Posterior cingulate gyrus (tissue), 11 donors: ENCODE measurements at regions not wholly inside any gene's neighbourhood (a gene's known extent, or its start where the extent isn't known, plus 50 kb on each side); places are given as distances from the start of the nearest gene placed in this dataset.

Source experiments
- DNase-seq, 10 donors: peaks; one replicate each; pipeline versions ENCODE4 v3.0.0 to v3.0.0-alpha.2; 2020 to 2021; ENCODE audit warnings: mixed read lengths in 3 of 10
- intact Hi-C: fragments of 100-400 bp; cut with DNase I; formaldehyde crosslinking; loops from one replicate; pipeline ENCODE4 v1.15.1; 2023

GRCh38 chr2:138212434-138212833, 248.2 kb downstream of the HNMT start:
- intact Hi-C loops, result no loop called here
- no peak for DNase-seq

DNA sequence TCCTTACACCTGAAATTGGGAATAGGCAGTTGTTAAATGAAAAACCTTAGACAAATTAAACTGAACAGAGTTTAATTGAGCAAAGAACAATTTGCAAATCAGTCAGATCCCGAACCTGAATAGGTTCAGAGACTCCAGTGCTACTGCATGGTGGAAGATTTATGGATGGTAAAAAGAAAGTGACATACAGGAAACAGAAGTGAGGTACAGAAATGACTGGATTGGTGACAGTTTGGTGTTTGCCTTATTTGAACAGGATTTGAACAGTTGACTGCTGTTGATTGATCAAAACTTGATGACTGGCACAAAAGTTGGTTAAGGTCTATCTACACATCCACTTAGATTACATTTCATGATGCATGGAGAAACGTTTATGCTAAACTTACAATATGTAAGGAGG, 248.8 kb downstream of the HNMT start:
- intact Hi-C loops, result no loop called here
- no peak for DNase-seq

DNA sequence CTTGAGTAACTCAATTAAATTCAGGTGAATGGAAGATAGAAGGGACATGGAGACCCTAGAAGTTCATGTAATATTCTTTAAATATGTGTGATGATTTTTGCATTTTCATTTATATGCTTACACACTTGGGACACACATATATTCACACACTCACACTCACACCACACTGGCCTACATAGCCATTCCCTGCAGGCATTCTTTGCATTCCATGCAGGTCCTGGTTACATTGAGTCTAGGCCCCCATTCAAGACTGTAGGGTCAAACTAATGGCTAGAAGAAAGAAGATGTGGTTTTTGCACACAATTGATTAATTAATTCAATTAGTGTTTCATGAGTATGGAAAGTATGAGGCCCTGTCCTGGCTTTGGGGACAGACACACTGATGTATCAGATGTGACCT, 249.4 kb downstream of the HNMT start:
- intact Hi-C loops, result no loop called here
- no peak for DNase-seq

DNA sequence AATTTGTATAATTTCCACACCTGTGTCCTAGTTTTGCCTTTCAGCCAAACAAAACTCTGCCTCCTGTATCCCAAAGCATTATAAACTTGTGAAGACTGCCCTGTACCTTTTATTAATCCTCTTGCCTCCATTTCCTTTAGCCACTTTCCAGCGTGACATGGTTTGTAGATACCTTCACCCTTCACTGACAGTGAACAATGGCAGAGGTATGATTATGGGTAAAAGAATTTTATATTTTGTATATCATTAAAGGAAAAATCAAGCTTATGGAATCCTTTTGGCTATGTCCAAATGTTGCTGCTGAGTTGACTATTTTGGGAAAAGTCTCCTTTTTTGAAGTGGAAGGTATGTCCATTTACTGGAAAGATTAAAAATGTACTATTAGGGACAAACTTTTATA, 251.7 kb downstream of the HNMT start:
- DNase-seq, result no peak
- intact Hi-C loops, result no loop called here

- no peak for DNase-seq
- intact Hi-C loops, result no loop called here
Observed at GRCh38 chr2:138217975-138218374, 253.7 kb downstream of the HNMT start.

DNA sequence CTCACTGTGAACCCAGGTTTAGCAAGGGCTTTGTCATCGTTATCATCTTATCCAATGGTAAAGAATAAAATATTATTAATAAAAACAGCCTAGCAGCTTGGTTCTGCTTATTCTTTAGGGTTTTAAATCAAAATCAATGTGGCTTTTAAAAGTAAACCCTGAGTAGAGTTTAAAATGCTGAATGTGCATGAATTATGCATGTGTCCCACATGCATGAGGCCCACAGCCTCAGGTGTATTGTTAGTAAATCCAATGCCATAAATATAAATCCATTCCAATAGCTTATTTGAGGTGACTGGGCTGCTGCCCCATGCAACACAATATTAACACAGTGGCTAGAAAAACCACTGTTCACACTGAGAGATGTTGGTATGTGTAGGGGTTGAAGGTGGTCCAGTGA, 254.1 kb downstream of the HNMT start:
- DNase-seq, result no peak
- intact Hi-C loops, result no loop called here

- DNase-seq, result no peak
- intact Hi-C loops, result no loop called here
Observed at GRCh38 chr2:138219961-138220360, 255.7 kb downstream of the HNMT start.

DNA sequence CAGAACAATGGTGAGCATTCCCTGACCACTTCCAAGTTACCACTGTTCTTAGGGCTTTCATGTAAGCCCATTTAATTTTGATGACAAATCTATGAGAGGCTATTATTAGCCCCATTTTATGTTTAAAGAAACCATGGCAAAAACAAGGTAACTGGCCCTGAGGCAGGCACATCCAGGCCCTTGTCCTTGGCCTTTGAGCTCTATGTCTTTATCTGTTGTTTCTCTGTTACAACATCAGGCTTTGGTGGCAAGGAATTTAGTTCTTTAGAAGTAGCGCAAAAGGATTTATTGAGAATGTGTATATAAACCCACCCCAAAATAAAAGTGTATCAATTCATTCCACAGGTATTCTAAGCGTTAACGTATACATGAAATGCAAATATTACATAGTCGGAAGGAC, 257.1 kb downstream of the HNMT start:
- intact Hi-C loops, result no loop called here
- DNase-seq, result no peak

DNA sequence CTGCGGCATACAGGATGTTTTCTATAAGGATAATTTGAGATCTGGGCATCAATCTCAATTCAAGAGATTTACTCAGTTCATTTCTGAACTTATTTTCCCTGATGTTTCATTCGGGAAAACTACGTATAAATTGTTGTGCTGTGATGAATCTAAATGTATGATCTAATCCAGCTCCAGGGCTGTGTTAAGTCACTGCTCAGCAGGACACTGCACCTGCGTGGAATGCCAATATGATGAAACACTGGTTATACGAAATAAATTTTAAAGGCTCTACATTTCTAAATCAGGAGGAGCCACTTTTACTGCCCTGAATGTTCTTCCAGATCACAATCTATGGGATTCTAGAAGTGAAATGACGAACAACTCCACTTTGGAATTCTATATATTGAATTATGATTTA, 259.0 kb downstream of the HNMT start:
- DNase-seq, result no peak
- intact Hi-C loops, result no loop called here

GRCh38 chr2:138227195-138227594, 262.9 kb downstream of the HNMT start:
- DNase-seq, result no peak
- intact Hi-C loops, result no loop called here

DNA sequence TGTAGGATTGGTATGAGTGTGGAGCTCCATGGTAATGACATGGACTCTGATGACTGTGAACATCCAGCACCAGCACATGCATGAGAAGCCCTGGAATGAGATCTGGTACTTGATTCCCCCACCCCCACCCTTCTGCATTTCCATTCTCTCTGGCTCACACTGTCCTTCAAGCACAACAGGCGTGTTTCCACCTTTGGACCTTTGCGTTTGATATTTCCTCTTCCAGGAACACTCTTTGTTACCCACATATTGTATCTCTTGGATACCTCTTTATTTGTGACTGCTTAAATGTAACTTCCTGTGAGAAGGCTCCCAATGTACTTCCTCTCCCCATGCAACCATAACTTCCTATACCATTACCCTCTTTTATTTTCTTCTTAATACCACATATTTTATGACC, 263.8 kb downstream of the HNMT start:
- DNase-seq, result no peak
- intact Hi-C loops, result no loop called here

- DNase-seq, result no peak
- intact Hi-C loops, result no loop called here
Observed at GRCh38 chr2:138234265-138234664, 267.3 kb upstream of the SPOPL start.

GRCh38 chr2:138235041-138235440, 266.5 kb upstream of the SPOPL start:
- intact Hi-C loops, result no loop called here
- DNase-seq, result no peak

- intact Hi-C loops, result no loop called here
- DNase-seq, result no peak
Observed at GRCh38 chr2:138236142-138236541, 265.4 kb upstream of the SPOPL start.

- no peak for DNase-seq
- intact Hi-C loops, result no loop called here
Observed at GRCh38 chr2:138237667-138238384, 263.7 kb upstream of the SPOPL start.

DNA sequence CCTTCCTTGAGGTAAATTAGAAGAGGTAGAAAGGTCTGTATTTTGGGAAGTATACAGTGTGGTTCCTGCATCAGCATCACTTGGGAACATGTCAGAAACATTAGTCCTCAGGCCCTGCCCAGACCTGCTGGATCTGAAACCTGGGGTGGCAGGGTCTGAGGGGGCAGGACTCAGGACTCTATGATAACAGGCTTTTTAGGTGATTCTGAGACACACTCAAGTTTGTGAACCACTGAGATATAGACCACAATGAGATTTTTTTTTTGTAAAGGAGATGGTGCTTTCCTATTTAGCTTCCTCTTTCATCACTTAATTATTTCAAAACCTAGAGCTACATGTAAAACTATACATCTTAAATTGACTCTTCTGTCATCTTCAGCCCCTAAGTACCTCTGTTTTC, 262.7 kb upstream of the SPOPL start:
- intact Hi-C loops, result no loop called here
- DNase-seq, result no peak

DNA sequence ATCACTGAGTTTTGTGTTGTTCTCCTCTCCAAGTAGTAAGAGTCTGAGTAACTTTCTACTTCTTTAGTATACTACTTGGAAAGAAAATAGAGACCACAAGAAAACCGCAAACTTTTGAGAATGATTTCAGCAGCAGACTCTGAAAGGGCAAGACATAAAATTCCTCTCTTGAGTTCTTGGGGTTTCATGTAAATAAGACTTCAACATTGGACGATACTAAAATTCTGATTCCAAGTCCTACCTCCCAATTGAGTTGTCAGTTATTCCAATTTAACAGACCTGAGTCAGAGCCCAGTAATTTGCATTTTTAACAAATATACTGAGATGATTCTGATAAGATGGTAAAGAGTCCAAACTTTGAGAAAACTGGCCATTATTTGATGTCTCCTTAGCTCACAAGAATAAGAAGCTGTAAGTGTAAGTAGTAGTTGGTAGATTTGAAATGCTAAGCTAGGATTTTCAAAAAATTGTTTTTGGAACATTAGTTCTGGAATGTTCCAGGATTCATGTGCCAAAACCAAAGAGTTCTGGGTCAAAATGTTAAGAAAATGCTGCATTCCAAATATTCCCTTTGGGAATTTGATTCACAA, 261.6 kb upstream of the SPOPL start:
- DNase-seq, result no peak
- intact Hi-C loops, result no loop called here

DNA sequence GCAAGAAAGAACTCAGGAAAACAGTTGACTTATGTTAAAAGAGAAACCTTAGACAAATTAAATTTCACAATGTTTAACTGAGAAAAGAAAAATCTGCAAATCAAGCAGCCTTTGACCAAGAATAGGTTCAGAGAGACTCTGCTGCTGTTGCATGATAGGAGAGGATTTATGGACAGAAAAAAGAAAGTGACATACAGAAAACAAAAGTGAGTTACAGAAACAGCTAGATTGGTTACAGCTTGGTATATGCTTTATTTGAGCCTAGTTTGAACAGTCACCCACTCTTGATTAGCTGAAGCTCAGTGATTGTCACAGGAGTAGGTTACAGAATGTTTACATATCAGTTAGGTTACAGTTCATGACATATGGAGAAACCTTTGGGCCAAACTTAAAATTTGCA, 258.2 kb upstream of the SPOPL start:
- no peak for DNase-seq
- intact Hi-C loops, result no loop called here

DNA sequence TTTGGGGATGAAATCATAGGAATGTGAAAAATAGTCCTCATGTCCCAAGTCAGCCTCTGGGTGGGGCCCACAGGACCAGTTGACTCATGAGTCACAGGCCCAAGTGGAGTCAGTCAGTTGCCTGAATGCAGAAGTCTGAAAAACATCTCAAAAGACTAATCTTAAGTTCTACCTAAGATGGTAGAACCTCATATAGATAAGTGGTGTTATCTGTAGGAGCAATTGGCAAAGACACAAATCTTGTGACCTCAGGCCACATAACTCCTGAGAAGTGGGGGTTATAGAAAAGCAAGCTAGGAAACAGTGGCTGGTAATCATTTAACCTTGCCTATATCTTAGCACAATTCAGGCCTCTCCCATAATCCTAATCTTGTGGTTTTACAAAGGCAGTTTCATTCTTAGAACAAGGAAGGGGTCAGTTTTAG, 257.1 kb upstream of the SPOPL start:
- no peak for DNase-seq
- intact Hi-C loops, result no loop called here

GRCh38 chr2:138245310-138245709, 256.3 kb upstream of the SPOPL start:
- no peak for DNase-seq

GRCh38 chr2:138247302-138247701, 254.3 kb upstream of the SPOPL start:
- DNase-seq, result no peak
- intact Hi-C loops, result no loop called here

More at GRCh38 chr2:138245310-138245709, 256.3 kb upstream of the SPOPL start:
- intact Hi-C loops, result no loop called here

DNA sequence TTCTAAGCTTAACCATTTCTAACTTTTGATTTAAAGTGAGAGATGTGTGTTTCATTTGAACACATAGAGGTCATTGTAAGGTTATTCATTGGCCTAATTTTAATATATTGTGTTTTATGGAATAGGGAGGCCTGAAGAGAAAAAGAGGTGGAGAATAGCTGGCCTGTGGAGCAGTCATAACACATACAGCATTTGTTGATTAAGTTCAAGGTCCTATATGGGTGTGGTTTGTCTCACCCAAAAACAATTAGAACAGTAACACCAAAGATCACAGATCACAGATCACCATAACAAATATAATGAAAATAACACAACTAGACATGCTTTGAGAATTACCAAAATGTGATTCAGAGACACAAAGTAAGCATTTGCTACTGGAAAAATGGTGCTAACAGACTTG, 252.4 kb upstream of the SPOPL start:
- DNase-seq, result no peak
- intact Hi-C loops, result no loop called here
